ENCODE measurements at regions not wholly inside any gene's neighbourhood (a gene's known extent, or its start where the extent isn't known, plus 50 kb on each side); places are given as distances from the start of the nearest gene placed in this dataset.

GRCh38 chr12:67122584-67122983, 146.6 kb upstream of the CAND1 start:
- no peaks in the 10 kb centered on the region for H3K4me1 ChIP-seq
- no peak overlapping the region for H3K4me3 ChIP-seq
- DNase-seq (no peak), ATAC-seq (no peak)
- H3K27me3 ChIP-seq: peaks cover 0 to 3% (median 0%) of the 10 kb centered on the region in 7 donors
- TF ChIP-seq CTCF (IDR thresholded peaks at IDR 0.05): no peak
- H3K9me3 ChIP-seq: no peaks in the 10 kb centered on the region
- H3K27ac ChIP-seq: no peak overlapping the region
- no peaks in the 10 kb centered on the region for H3K36me3 ChIP-seq
- intact Hi-C loops (cut with DNase I): no loop called here

- ATAC-seq (no peak), DNase-seq (no peak)
- H3K4me1 ChIP-seq: no peaks in the 10 kb centered on the region
- no peak for TF ChIP-seq CTCF (IDR thresholded peaks at IDR 0.05)
- intact Hi-C loops (cut with DNase I): no loop called here
- H3K36me3 ChIP-seq: no peaks in the 10 kb centered on the region
- H3K9me3 ChIP-seq: no peaks in the 10 kb centered on the region
- WGBS, 2 donors: 85 to 94% methylated on average over 1 of the region's 1 CpG
- peaks cover 0 to 5% (median 0%) of the 10 kb centered on the region in 7 donors for H3K27me3 ChIP-seq
- no peak overlapping the region for H3K4me3 ChIP-seq
- no peak overlapping the region for H3K27ac ChIP-seq
These were observed 131.9 kb upstream of the CAND1 start for GRCh38 chr12:67137256-67137655.

GRCh38 chr12:67141296-67142018, 127.7 kb upstream of the CAND1 start:
- Histone ChIP-seq H3K27me3 (peaks cover 0 to 5% (median 0%) of the 10 kb centered on the region in 7 donors), H3K27ac (no peak overlapping the region), H3K36me3 (no peaks in the 10 kb centered on the region), H3K9me3 (no peaks in the 10 kb centered on the region), H3K4me1 (no peaks in the 10 kb centered on the region), H3K4me3 (no peak overlapping the region)
- 58 to 78% methylated on average over 1 of the region's 1 CpG for WGBS, 2 donors
- DNase-seq: no peak
- TF ChIP-seq CTCF (IDR thresholded peaks at IDR 0.05): no peak
- no peak for ATAC-seq
- intact Hi-C loops (cut with DNase I): no loop called here

GRCh38 chr12:67145692-67146091, 123.5 kb upstream of the CAND1 start:
- no peaks in the 10 kb centered on the region for H3K36me3 ChIP-seq
- intact Hi-C loops (cut with DNase I): loop anchor here in 1 of 10 donors (5.0 kb wide), 1 partner anchor 67 kb away; no protein-coding TSS in a partner anchor
- no peak overlapping the region for H3K27ac ChIP-seq
- no peak for TF ChIP-seq CTCF (IDR thresholded peaks at IDR 0.05)
- ATAC-seq: no peak
- H3K9me3 ChIP-seq: no peaks in the 10 kb centered on the region
- DNase-seq: no peak
- no peaks in the 10 kb centered on the region for H3K27me3 ChIP-seq
- no peak overlapping the region for H3K4me3 ChIP-seq
- no peaks in the 10 kb centered on the region for H3K4me1 ChIP-seq
- WGBS, 2 donors: 81 to 85% methylated on average over 4 of the region's 4 CpGs

Measured in heart right ventricle (tissue), 16 donors.